ENCODE measurements at regions not wholly inside any gene's neighbourhood (a gene's known extent, or its start where the extent isn't known, plus 50 kb on each side); places are given as distances from the start of the nearest gene placed in this dataset.

DNA sequence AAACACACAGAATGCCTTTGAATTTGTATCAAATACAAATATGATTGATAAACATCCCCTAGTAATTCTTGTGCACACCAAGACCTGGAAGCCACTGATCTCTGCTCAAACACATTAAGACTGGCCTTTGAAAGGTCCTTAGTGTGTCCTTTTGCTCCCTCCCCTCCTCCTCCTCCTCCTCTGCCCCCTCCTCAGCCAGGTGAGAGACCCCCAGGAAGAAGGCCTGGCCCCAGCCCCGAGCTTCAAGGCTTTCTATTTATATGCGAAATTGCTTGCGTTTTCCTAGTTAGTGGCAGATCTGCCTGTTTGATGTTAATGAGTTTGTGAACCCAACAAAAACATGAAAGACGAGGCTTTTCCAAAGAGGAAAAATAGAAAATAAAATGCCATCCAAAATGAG, 63.6 kb upstream of the TCF7L2 start:
- Histone ChIP-seq H3K4me3 (no peak overlapping the region), H3K4me1 (ENCODE audit: control insufficient read depth, insufficient read depth, low read length) (no peaks in the 10 kb centered on the region), H3K27me3 (replicated peaks in 1 of 2; ENCODE audit: control insufficient read depth in 2 of 2, insufficient read depth in 2 of 2, low read length in 1 of 2) (no peaks in the 10 kb centered on the region), H3K79me2 (ENCODE audit: control insufficient read depth, insufficient read depth, low read length) (no peaks in the 10 kb centered on the region), H3K27ac (ENCODE audit: control insufficient read depth, insufficient read depth) (no peak overlapping the region), H2AFZ (ENCODE audit: control insufficient read depth, low read depth, low read length) (no peak overlapping the region), H3K36me3 (ENCODE audit: control insufficient read depth in 2 of 2, insufficient read depth in 2 of 2, low read length in 1 of 2) (no peaks in the 10 kb centered on the region), H3K9me3 (replicated peaks; ENCODE audit: control insufficient read depth, insufficient read depth, low read length) (no peaks in the 10 kb centered on the region; the same call in 2 of the 3 replicates), H4K20me1 (ENCODE audit: control insufficient read depth, insufficient read depth) (no peaks in the 10 kb centered on the region), H3K4me2 (ENCODE audit: control insufficient read depth, insufficient read depth) (no peak overlapping the region), H3K9ac (ENCODE audit: control insufficient read depth, insufficient read depth, low read length) (no peak overlapping the region)
- intact Hi-C loops (cut with micrococcal nuclease; ENCODE audit: unreplicated experiment), result no loop called here
- POLR2A ChIA-PET, result no interaction called here
- no TSS peak for BruUV-seq (replicated peaks)
- 38% methylated on average over 4 of the region's 4 CpGs for WGBS (ENCODE audit: insufficient coverage, insufficient replicate concordance, low lambda C conversion rate, missing lambda C conversion rate)
- CTCF ChIA-PET, result no interaction called here
- no peak for DNase-seq (ENCODE audit: low read depth, low spot score)
- ATAC-seq, result no peak
- in situ Hi-C loops (cut with MboI), result no loop called here
- FAIRE-seq, result no peak
- SMC1A ChIA-PET (ENCODE audit: uncharacterized antibody, unreplicated experiment), result no interaction called here
- RAD21 ChIA-PET (ENCODE audit: unreplicated experiment), result no interaction called here
- TF ChIP-seq ZBED1 (IDR thresholded peaks at IDR 0.05; ENCODE audit: borderline replicate concordance) (no peak), MXI1 (IDR thresholded peaks at IDR 0.05; ENCODE audit: low read depth, low read length) (no peak), NRF1 (conservative IDR thresholded peaks at IDR 0.05; ENCODE audit: low read depth, low read length) (no peak), USF1 (IDR thresholded peaks at IDR 0.05; ENCODE audit: borderline replicate concordance, extremely low read length, insufficient read depth, low read depth, low read length) (no peak), EZH2 (IDR thresholded peaks at IDR 0.05; ENCODE audit: borderline replicate concordance, control insufficient read depth, low read depth, low read length) (no peak), BCL3 (IDR thresholded peaks at IDR 0.05; ENCODE audit: borderline replicate concordance, insufficient read depth, low read depth, low read length, poor library complexity, severe bottlenecking) (no peak), RCOR1 (conservative IDR thresholded peaks at IDR 0.05; ENCODE audit: low read depth, low read length) (no peak), EED (IDR thresholded peaks at IDR 0.05; ENCODE audit: low read depth) (no peak), MTA2 (IDR thresholded peaks at IDR 0.05; ENCODE audit: low read depth) (no peak), TAF1 (IDR thresholded peaks at IDR 0.05; ENCODE audit: borderline replicate concordance, low read depth, low read length) (no peak), GABPA (IDR thresholded peaks at IDR 0.05; ENCODE audit: low read depth) (no peak), HDAC6 (IDR thresholded peaks at IDR 0.05; ENCODE audit: unreplicated experiment) (no peak)
- TF ChIP-seq, protein P1, sequence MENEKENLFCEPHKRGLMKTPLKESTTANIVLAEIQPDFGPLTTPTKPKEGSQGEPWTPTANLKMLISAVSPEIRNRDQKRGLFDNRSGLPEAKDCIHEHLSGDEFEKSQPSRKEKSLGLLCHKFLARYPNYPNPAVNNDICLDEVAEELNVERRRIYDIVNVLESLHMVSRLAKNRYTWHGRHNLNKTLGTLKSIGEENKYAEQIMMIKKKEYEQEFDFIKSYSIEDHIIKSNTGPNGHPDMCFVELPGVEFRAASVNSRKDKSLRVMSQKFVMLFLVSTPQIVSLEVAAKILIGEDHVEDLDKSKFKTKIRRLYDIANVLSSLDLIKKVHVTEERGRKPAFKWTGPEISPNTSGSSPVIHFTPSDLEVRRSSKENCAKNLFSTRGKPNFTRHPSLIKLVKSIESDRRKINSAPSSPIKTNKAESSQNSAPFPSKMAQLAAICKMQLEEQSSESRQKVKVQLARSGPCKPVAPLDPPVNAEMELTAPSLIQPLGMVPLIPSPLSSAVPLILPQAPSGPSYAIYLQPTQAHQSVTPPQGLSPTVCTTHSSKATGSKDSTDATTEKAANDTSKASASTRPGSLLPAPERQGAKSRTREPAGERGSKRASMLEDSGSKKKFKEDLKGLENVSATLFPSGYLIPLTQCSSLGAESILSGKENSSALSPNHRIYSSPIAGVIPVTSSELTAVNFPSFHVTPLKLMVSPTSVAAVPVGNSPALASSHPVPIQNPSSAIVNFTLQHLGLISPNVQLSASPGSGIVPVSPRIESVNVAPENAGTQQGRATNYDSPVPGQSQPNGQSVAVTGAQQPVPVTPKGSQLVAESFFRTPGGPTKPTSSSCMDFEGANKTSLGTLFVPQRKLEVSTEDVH (IDR thresholded peaks at IDR 0.05; ENCODE audit: low read depth, partially characterized antibody), result no peak
- TF ChIP-seq, protein P2, sequence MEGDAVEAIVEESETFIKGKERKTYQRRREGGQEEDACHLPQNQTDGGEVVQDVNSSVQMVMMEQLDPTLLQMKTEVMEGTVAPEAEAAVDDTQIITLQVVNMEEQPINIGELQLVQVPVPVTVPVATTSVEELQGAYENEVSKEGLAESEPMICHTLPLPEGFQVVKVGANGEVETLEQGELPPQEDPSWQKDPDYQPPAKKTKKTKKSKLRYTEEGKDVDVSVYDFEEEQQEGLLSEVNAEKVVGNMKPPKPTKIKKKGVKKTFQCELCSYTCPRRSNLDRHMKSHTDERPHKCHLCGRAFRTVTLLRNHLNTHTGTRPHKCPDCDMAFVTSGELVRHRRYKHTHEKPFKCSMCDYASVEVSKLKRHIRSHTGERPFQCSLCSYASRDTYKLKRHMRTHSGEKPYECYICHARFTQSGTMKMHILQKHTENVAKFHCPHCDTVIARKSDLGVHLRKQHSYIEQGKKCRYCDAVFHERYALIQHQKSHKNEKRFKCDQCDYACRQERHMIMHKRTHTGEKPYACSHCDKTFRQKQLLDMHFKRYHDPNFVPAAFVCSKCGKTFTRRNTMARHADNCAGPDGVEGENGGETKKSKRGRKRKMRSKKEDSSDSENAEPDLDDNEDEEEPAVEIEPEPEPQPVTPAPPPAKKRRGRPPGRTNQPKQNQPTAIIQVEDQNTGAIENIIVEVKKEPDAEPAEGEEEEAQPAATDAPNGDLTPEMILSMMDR (IDR thresholded peaks at IDR 0.05 in 2 of 3, conservative IDR thresholded peaks at IDR 0.05 in 1 of 3; ENCODE audit: control insufficient read depth in 2 of 3, extremely low read depth in 1 of 3, insufficient read depth in 1 of 3, low read depth in 3 of 3, low read length in 3 of 3), result no peak
- TF ChIP-seq, protein P3, sequence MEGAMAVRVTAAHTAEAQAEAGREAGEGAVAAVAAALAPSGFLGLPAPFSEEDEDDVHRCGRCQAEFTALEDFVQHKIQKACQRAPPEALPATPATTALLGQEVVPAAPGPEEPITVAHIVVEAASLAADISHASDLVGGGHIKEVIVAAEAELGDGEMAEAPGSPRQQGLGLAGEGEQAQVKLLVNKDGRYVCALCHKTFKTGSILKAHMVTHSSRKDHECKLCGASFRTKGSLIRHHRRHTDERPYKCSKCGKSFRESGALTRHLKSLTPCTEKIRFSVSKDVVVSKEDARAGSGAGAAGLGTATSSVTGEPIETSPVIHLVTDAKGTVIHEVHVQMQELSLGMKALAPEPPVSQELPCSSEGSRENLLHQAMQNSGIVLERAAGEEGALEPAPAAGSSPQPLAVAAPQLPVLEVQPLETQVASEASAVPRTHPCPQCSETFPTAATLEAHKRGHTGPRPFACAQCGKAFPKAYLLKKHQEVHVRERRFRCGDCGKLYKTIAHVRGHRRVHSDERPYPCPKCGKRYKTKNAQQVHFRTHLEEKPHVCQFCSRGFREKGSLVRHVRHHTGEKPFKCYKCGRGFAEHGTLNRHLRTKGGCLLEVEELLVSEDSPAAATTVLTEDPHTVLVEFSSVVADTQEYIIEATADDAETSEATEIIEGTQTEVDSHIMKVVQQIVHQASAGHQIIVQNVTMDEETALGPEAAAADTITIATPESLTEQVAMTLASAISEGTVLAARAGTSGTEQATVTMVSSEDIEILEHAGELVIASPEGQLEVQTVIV (IDR thresholded peaks at IDR 0.05; ENCODE audit: borderline replicate concordance, partially characterized antibody), result no peak
